Keratinocyte (primary cell): ENCODE measurements at regions not wholly inside any gene's neighbourhood (a gene's known extent, or its start where the extent isn't known, plus 50 kb on each side); places are given as distances from the start of the nearest gene placed in this dataset.

Experiments
- EZH2 ChIP-seq: IDR thresholded peaks from one replicate; pipeline ENCODE4 v1.6.1; 2012; ENCODE audit warnings: inconsistent platforms, mild to moderate bottlenecking, low read length, moderate library complexity
- TF ChIP-seq, protein P1 (sequence below), 3 experiments: IDR thresholded peaks in 1 of 3; conservative IDR thresholded peaks in 1 of 3; optimal IDR thresholded peaks in 1 of 3; 2 replicates in 2 of 3; 3 replicates in 1 of 3; pipeline versions ENCODE3 to v1.5.1; 2011; ENCODE audit warnings: low read length in 3 of 3, mild to moderate bottlenecking in 3 of 3, moderate library complexity in 2 of 3, control low read depth in 1 of 3, inconsistent platforms in 1 of 3; ENCODE audit not compliant: insufficient read depth in 2 of 3; ENCODE audit errors: extremely low read depth in 1 of 3

DNA sequence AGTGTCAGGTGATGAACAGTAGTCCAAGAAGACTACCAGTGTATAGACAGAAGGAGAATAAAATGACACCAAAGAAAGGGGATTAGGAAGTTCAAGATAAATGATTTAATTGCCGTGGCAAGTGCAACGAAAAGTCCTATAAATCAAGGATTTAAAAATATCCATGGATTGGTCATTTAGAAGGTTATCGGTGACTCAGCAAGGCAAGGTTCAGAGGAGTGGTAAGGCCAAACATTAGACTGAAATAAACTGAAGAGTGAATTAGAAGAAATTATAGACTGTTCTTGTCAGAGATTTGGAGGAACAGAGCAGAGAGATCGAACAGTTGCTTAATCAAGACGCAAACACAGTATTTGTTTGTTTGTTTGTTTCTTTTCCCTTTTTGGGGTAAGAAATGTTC is 211.9 kb upstream of the KCNMB2 start:
- TF ChIP-seq, protein P1, sequence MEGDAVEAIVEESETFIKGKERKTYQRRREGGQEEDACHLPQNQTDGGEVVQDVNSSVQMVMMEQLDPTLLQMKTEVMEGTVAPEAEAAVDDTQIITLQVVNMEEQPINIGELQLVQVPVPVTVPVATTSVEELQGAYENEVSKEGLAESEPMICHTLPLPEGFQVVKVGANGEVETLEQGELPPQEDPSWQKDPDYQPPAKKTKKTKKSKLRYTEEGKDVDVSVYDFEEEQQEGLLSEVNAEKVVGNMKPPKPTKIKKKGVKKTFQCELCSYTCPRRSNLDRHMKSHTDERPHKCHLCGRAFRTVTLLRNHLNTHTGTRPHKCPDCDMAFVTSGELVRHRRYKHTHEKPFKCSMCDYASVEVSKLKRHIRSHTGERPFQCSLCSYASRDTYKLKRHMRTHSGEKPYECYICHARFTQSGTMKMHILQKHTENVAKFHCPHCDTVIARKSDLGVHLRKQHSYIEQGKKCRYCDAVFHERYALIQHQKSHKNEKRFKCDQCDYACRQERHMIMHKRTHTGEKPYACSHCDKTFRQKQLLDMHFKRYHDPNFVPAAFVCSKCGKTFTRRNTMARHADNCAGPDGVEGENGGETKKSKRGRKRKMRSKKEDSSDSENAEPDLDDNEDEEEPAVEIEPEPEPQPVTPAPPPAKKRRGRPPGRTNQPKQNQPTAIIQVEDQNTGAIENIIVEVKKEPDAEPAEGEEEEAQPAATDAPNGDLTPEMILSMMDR (optimal IDR thresholded peaks at IDR 0.05 in 1 of 3, IDR thresholded peaks at IDR 0.05 in 1 of 3, conservative IDR thresholded peaks at IDR 0.05 in 1 of 3; ENCODE audit: extremely low read depth in 1 of 3, insufficient read depth in 2 of 3, low read length in 3 of 3), result no peak
- TF ChIP-seq EZH2, result no peak
